HUES48 (cell line): ENCODE measurements at regions not wholly inside any gene's neighbourhood (a gene's known extent, or its start where the extent isn't known, plus 50 kb on each side); places are given as distances from the start of the nearest gene placed in this dataset.
"Not testable (repeated sequence)": the region's sequence is repeated elsewhere in the genome, so short reads cannot be mapped to it uniquely, and the experiment has no call there.

Experiments used
- H3K27ac ChIP-seq: one replicate; pipeline ENCODE4 v1.7.0; 2013; ENCODE audit warnings: low read depth, low read length, inconsistent platforms
- H3K27me3 ChIP-seq: 2 replicates; pipeline ENCODE4 v1.6.1; 2013; ENCODE audit warnings: mild to moderate bottlenecking, low read length; ENCODE audit not compliant: control insufficient read depth, insufficient read depth
- H3K36me3 ChIP-seq: 2 replicates; pipeline ENCODE4 v1.6.1; 2013; ENCODE audit warnings: low read length; ENCODE audit not compliant: control insufficient read depth, insufficient read depth
- H3K4me1 ChIP-seq: 2 replicates; pipeline ENCODE4 v1.6.1; 2013; ENCODE audit warnings: mild to moderate bottlenecking, low read length; ENCODE audit not compliant: control insufficient read depth, insufficient read depth
- H3K4me3 ChIP-seq: 2 replicates; pipeline ENCODE4 v1.5.1; 2013; ENCODE audit warnings: mild to moderate bottlenecking, low read depth, low read length
- H3K9ac ChIP-seq: 2 replicates; pipeline ENCODE4 v1.6.1; 2013; ENCODE audit warnings: mild to moderate bottlenecking, low read depth, low read length, moderate library complexity
- H3K9me3 ChIP-seq: 2 replicates; pipeline ENCODE4 v1.6.1; 2013; ENCODE audit warnings: low read length; ENCODE audit not compliant: control insufficient read depth, insufficient read depth

GRCh38 chr7:55672084-55672483 lies 99.8 kb upstream of the VOPP1 start:
- not testable (repeated sequence) for H3K27ac ChIP-seq, H3K9me3 ChIP-seq, H3K9ac ChIP-seq, H3K27me3 ChIP-seq, H3K36me3 ChIP-seq, H3K4me1 ChIP-seq, H3K4me3 ChIP-seq

GRCh38 chr7:55657654-55658053 lies 85.4 kb upstream of the VOPP1 start:
- no peaks in the 10 kb centered on the region for H3K4me1 ChIP-seq
- H3K4me3 ChIP-seq = no peak overlapping the region
- H3K36me3 ChIP-seq = no peaks in the 10 kb centered on the region
- no peak overlapping the region for H3K27ac ChIP-seq
- H3K27me3 ChIP-seq = no peaks in the 10 kb centered on the region
- H3K9ac ChIP-seq = no peak overlapping the region
- H3K9me3 ChIP-seq = no peaks in the 10 kb centered on the region

GRCh38 chr7:55651057-55651456 lies 78.8 kb upstream of the VOPP1 start:
- no peak overlapping the region for H3K9ac ChIP-seq
- H3K4me3 ChIP-seq = no peak overlapping the region
- no peak overlapping the region for H3K27ac ChIP-seq
- H3K36me3 ChIP-seq = no peaks in the 10 kb centered on the region
- no peaks in the 10 kb centered on the region for H3K4me1 ChIP-seq
- no peaks in the 10 kb centered on the region for H3K27me3 ChIP-seq
- H3K9me3 ChIP-seq = no peaks in the 10 kb centered on the region

GRCh38 chr7:55649238-55649637 lies 76.9 kb upstream of the VOPP1 start:
- no peak overlapping the region for H3K9ac ChIP-seq
- no peaks in the 10 kb centered on the region for H3K9me3 ChIP-seq
- H3K27me3 ChIP-seq = no peaks in the 10 kb centered on the region
- H3K27ac ChIP-seq = no peak overlapping the region
- H3K36me3 ChIP-seq = no peaks in the 10 kb centered on the region
- no peaks in the 10 kb centered on the region for H3K4me1 ChIP-seq
- H3K4me3 ChIP-seq = no peak overlapping the region

GRCh38 chr7:55644567-55644966 lies 72.3 kb upstream of the VOPP1 start:
- H3K9ac ChIP-seq = no peak overlapping the region
- H3K9me3 ChIP-seq = no peaks in the 10 kb centered on the region
- no peaks in the 10 kb centered on the region for H3K36me3 ChIP-seq
- H3K27ac ChIP-seq = no peak overlapping the region
- no peaks in the 10 kb centered on the region for H3K4me1 ChIP-seq
- no peak overlapping the region for H3K4me3 ChIP-seq
- no peaks in the 10 kb centered on the region for H3K27me3 ChIP-seq

GRCh38 chr7:55642266-55642665 lies 70.0 kb upstream of the VOPP1 start:
- Histone ChIP-seq H3K27me3 (no peaks in the 10 kb centered on the region), H3K9ac (no peak overlapping the region), H3K27ac (no peak overlapping the region), H3K4me3 (no peak overlapping the region), H3K36me3 (no peaks in the 10 kb centered on the region), H3K9me3 (no peaks in the 10 kb centered on the region), H3K4me1 (no peaks in the 10 kb centered on the region)

- no peak overlapping the region for H3K4me3 ChIP-seq
- H3K27me3 ChIP-seq = no peaks in the 10 kb centered on the region
- H3K36me3 ChIP-seq = no peaks in the 10 kb centered on the region
- H3K9me3 ChIP-seq = no peaks in the 10 kb centered on the region
- H3K9ac ChIP-seq = no peak overlapping the region
- H3K27ac ChIP-seq = no peak overlapping the region
- no peaks in the 10 kb centered on the region for H3K4me1 ChIP-seq
Measured at GRCh38 chr7:55641811-55642210, 69.5 kb upstream of the VOPP1 start.

GRCh38 chr7:55641273-55641691 lies 69.0 kb upstream of the VOPP1 start:
- no peak overlapping the region for H3K27ac ChIP-seq

GRCh38 chr7:55639640-55640039 lies 67.3 kb upstream of the VOPP1 start:
- Histone ChIP-seq H3K9me3 (no peaks in the 10 kb centered on the region; the same call in 1 of the 2 replicates), H3K9ac (no peak overlapping the region), H3K36me3 (no peaks in the 10 kb centered on the region), H3K27me3 (no peaks in the 10 kb centered on the region), H3K27ac (no peak overlapping the region), H3K4me3 (no peak overlapping the region), H3K4me1 (no peaks in the 10 kb centered on the region)

More at GRCh38 chr7:55641273-55641691, 69.0 kb upstream of the VOPP1 start:
- Histone ChIP-seq H3K4me3 (no peak overlapping the region), H3K27me3 (no peaks in the 10 kb centered on the region), H3K4me1 (no peaks in the 10 kb centered on the region), H3K36me3 (no peaks in the 10 kb centered on the region), H3K9ac (no peak overlapping the region), H3K9me3 (no peaks in the 10 kb centered on the region)

- H3K27ac ChIP-seq = no peak overlapping the region
- peaks cover 31% of the 10 kb centered on the region for H3K9me3 ChIP-seq
- no peaks in the 10 kb centered on the region for H3K27me3 ChIP-seq
- no peaks in the 10 kb centered on the region for H3K4me1 ChIP-seq
- H3K9ac ChIP-seq = no peak overlapping the region
- no peaks in the 10 kb centered on the region for H3K36me3 ChIP-seq
- no peak overlapping the region for H3K4me3 ChIP-seq
Measured at GRCh38 chr7:55629051-55629677, 56.9 kb upstream of the VOPP1 start.

GRCh38 chr7:55624813-55625212 lies 52.5 kb upstream of the VOPP1 start:
- no peaks in the 10 kb centered on the region for H3K27me3 ChIP-seq
- H3K9ac ChIP-seq = no peak overlapping the region
- no peaks in the 10 kb centered on the region for H3K4me1 ChIP-seq
- H3K36me3 ChIP-seq = no peaks in the 10 kb centered on the region
- H3K4me3 ChIP-seq = no peak overlapping the region
- H3K9me3 ChIP-seq = peaks cover 57% of the 10 kb centered on the region
- no peak overlapping the region for H3K27ac ChIP-seq
